ACC112 (cell line): ENCODE measurements at regions not wholly inside any gene's neighbourhood (a gene's known extent, or its start where the extent isn't known, plus 50 kb on each side); places are given as distances from the start of the nearest gene placed in this dataset.

Source experiments
- H2AFZ ChIP-seq: fragments of 200-600 bp; sonication (generic); one replicate; pipeline ENCODE4 v1.6.0; 2017; ENCODE audit warnings: antibody characterized with exemption, low read length; ENCODE audit not compliant: unreplicated experiment
- H3K27ac ChIP-seq: fragments of 200-600 bp; sonication (generic); 2 replicates; pipeline ENCODE4 v1.5.1; 2014; ENCODE audit warnings: low read depth, mild to moderate bottlenecking, antibody characterized with exemption, low read length, moderate library complexity
- H3K27me3 ChIP-seq: fragments of 200-600 bp; sonication (generic); 2 replicates; pipeline ENCODE4 v1.6.1; 2014; ENCODE audit warnings: mild to moderate bottlenecking, antibody characterized with exemption, low read length, moderate library complexity, mixed read lengths; ENCODE audit not compliant: insufficient read depth
- H3K36me3 ChIP-seq: fragments of 200-600 bp; sonication (generic); 2 replicates; pipeline ENCODE4 v1.6.1; 2016; ENCODE audit warnings: mild to moderate bottlenecking, antibody characterized with exemption, low read length, moderate library complexity, mixed read lengths; ENCODE audit not compliant: insufficient read depth
- H3K4me1 ChIP-seq: fragments of 200-600 bp; sonication (generic); one replicate; pipeline ENCODE4 v1.6.1; 2016; ENCODE audit warnings: low read length, mixed read lengths; ENCODE audit not compliant: insufficient read depth, unreplicated experiment, control insufficient read depth
- H3K4me3 ChIP-seq: fragments of 200-600 bp; sonication (generic); 2 replicates; pipeline ENCODE4 v1.5.1; 2014; ENCODE audit warnings: mild to moderate bottlenecking, low read depth, low read length
- H3K79me2 ChIP-seq: fragments of 200-600 bp; sonication (generic); one replicate; pipeline ENCODE4 v1.6.0; 2016; ENCODE audit warnings: low read length; ENCODE audit not compliant: control insufficient read depth, unreplicated experiment, insufficient read depth

DNA sequence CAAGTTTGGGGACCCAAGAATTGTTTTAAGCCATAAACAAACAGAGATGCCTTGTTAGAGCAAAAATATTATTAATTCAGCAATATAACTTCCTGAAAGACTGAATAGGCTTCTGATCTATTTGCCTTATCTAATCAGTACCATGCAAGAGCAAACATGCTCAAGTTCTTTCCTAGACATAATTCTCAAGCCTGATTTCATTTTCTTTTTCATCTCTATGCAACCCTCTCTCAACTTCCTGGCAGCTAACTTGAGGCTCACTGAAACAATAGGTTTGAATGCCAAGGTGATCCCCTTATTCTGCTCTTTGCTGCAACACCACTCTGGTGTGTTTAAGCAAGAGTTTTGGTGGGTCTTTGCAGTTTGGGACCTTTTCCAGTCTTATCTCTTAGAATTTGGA lies 230.9 kb upstream of the CD96 start:
- Histone ChIP-seq H3K4me3 (no peak overlapping the region), H3K27ac (no peak overlapping the region), H3K79me2 (no peaks in the 10 kb centered on the region), H3K36me3 (no peaks in the 10 kb centered on the region), H2AFZ (no peak overlapping the region), H3K27me3 (no peaks in the 10 kb centered on the region), H3K4me1 (peaks cover 7% of the 10 kb centered on the region)

DNA sequence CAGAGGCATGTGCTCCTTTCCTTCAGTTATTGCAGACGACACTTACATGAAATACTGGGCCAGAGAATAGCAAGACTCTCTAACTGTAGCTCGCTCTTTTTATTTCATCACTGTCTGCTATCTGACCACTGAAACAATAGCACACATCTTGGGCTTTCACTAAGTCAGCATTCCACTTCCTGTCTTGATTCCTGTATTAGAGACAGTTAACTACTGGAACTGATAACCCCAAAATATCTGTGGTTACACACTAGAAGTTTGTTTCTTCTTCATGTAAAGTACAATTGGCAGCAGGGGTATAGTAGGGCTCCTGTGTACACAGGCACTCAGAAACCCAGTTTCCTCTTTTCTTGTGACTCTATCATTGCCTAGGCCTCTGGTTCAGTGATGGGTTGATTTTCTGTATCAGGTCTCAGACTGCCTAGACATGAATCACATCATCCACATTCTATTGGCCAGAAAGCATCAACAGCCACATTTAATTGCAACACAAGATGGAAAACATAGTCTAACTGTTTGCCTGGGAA lies 230.2 kb upstream of the CD96 start:
- peaks cover 7% of the 10 kb centered on the region for H3K4me1 ChIP-seq
- no peaks in the 10 kb centered on the region for H3K79me2 ChIP-seq
- no peak overlapping the region for H2AFZ ChIP-seq
- H3K27ac ChIP-seq = no peak overlapping the region
- H3K27me3 ChIP-seq = no peaks in the 10 kb centered on the region
- no peaks in the 10 kb centered on the region for H3K36me3 ChIP-seq
- H3K4me3 ChIP-seq = no peak overlapping the region

DNA sequence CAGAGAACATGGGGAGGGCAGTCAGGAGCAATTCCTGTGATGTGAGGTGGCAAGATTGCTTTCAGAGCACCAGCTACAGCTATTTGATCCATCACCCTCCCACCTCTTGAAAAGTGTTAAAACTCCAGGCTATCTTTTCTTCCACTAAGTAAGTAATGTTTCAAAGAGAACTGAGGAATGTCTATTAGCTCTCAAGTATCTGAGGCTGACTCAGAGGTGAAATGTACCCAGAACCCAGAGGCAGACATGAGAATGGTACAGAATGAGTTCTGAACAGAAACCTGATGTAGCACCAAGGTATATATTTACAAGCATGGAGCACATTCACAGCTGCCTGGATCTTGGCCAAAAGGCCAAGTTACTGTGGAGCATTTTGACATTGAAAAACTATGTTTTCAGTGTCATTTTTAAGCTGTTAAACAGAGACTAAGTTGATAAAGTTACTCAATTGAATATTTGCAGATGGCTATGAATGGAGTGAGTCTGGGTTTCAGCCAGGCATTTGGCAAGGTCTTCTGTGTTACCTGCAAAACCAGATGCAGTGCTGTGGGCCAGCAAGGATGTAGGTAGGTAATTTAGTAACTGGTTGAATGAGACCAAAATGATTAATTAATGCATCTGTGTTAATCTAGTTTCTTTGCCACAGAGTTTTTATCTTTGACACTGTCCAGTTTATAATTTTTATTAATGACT lies 227.7 kb upstream of the CD96 start:
- H3K27me3 ChIP-seq = no peaks in the 10 kb centered on the region
- H3K27ac ChIP-seq = no peak overlapping the region
- no peaks in the 10 kb centered on the region for H3K79me2 ChIP-seq
- no peak overlapping the region for H3K4me3 ChIP-seq
- H2AFZ ChIP-seq = no peak overlapping the region
- no peaks in the 10 kb centered on the region for H3K36me3 ChIP-seq
- peaks cover 7% of the 10 kb centered on the region for H3K4me1 ChIP-seq

- Histone ChIP-seq H3K27ac (no peak overlapping the region), H3K36me3 (no peaks in the 10 kb centered on the region), H3K4me1 (peaks cover 7% of the 10 kb centered on the region), H3K79me2 (no peaks in the 10 kb centered on the region), H3K4me3 (no peak overlapping the region), H2AFZ (no peak overlapping the region), H3K27me3 (no peaks in the 10 kb centered on the region)
These were observed 227.1 kb upstream of the CD96 start for GRCh38 chr3:111314898-111315297.

DNA sequence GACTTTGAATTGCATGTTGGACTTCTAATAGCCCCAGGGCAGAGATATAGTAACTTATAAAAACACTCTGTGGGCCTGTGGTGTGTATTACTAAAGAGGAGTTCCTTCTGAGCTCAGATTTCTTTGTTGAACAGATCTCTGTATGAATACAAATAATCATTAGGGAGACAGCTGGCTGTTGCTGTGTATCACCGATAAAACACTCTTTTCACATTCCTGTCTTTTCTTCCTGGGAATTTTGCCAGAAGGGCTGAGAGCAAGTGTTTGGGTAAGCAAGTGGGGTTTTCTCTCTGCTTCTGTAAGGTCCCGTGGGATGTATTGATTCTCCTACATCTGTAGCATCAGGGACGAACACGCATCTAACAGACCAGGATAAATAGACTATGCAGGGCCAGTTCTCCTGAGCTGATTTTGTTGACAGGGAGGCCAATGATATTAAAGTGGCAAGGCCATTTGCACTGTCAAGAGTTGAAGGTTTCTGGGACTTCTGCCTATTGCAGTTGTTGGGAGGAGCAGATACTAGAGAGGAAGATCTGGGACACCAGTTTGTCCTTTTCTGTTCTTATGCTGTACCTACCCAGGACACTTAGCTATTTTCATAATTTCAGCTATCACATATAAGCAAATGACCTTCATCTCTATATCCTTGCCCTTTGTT lies 225.9 kb upstream of the CD96 start:
- Histone ChIP-seq H2AFZ (no peak overlapping the region), H3K27ac (no peak overlapping the region), H3K36me3 (no peaks in the 10 kb centered on the region), H3K27me3 (no peaks in the 10 kb centered on the region), H3K79me2 (no peaks in the 10 kb centered on the region), H3K4me3 (peak overlapping the region; percentile 19; the same call in 1 of the 2 replicates), H3K4me1 (peaks cover 7% of the 10 kb centered on the region)

- Histone ChIP-seq H3K27ac (no peak overlapping the region), H3K36me3 (no peaks in the 10 kb centered on the region), H3K79me2 (no peaks in the 10 kb centered on the region), H3K4me1 (peaks cover 12% of the 10 kb centered on the region), H2AFZ (no peak overlapping the region), H3K4me3 (no peak overlapping the region), H3K27me3 (no peaks in the 10 kb centered on the region)
These were observed 223.7 kb upstream of the CD96 start for GRCh38 chr3:111318289-111318688.

DNA sequence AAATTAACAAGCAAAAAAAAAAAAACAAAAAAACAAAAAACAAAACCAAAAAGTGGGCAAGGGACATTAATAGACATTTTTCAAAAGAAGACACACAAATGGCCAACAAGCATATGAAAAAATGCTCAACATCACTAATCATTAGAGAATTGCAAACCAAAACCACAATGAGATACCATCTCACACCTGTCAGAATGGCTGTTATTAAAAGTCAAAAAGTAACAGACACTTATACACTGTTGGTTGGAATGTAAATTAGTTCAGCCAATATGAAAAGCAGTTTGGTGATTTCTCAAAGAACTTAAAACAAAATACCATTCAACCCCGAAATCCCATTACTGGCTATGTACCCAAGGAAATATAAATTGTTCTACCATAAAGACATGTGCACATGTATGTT lies 222.4 kb upstream of the CD96 start:
- Histone ChIP-seq H2AFZ (no peak overlapping the region), H3K79me2 (no peaks in the 10 kb centered on the region), H3K4me3 (no peak overlapping the region), H3K4me1 (peaks cover 16% of the 10 kb centered on the region), H3K27ac (no peak overlapping the region), H3K36me3 (no peaks in the 10 kb centered on the region), H3K27me3 (no peaks in the 10 kb centered on the region)

DNA sequence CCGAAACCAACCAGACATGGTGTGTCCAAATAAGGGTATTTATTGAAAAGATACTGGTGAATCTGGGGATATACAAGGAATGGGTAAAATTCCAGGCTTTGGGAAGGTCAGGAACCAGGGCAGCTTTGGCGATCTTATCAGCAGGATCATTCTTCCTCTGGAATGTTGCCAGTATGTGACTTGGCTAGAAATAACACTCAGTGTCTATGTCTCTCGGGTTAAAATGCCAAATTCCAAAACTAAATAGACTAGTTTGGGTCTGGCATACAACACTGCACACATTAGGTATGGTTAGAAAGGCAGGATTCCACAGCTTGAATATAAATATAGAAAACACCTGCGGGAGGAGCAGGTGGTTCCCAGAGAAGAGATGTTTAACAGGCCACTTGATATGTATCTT lies 220.2 kb upstream of the CD96 start:
- Histone ChIP-seq H3K27ac (no peak overlapping the region), H3K79me2 (no peaks in the 10 kb centered on the region), H3K4me3 (no peak overlapping the region), H3K36me3 (no peaks in the 10 kb centered on the region), H3K4me1 (peaks cover 18% of the 10 kb centered on the region), H2AFZ (no peak overlapping the region), H3K27me3 (no peaks in the 10 kb centered on the region)

GRCh38 chr3:111323019-111323418 lies 219.0 kb upstream of the CD96 start:
- H3K36me3 ChIP-seq = no peaks in the 10 kb centered on the region
- H3K4me3 ChIP-seq = no peak overlapping the region
- H3K79me2 ChIP-seq = no peaks in the 10 kb centered on the region
- no peak overlapping the region for H3K27ac ChIP-seq
- H3K4me1 ChIP-seq = peaks cover 18% of the 10 kb centered on the region
- H3K27me3 ChIP-seq = no peaks in the 10 kb centered on the region
- no peak overlapping the region for H2AFZ ChIP-seq

DNA sequence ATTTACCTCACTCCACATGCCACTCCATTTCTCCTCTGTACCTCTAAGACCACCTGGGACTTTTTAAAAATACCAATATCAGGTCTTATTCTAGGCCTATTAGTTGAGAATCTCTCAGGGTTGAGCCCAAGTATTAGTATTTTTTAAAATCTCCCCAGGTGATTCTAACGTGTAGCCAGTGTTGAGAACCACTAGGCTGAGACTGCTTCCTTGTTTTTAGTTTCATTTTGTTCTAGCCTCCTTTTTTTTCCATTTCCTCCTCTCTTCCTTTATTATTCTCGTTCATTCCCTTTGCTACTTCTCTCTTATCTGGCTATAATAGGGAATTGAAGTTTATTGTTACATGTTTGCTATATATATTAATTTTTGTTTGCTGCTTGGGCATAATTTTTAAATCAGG lies 217.8 kb upstream of the CD96 start:
- Histone ChIP-seq H3K36me3 (no peaks in the 10 kb centered on the region), H3K27me3 (no peaks in the 10 kb centered on the region), H3K4me3 (0 out of 2 replicates have a peak overlapping the region, but pooled peaks have one; percentile 9), H2AFZ (peak overlapping the region; percentile 72), H3K27ac (no peak overlapping the region), H3K4me1 (peaks cover 18% of the 10 kb centered on the region), H3K79me2 (no peaks in the 10 kb centered on the region)

DNA sequence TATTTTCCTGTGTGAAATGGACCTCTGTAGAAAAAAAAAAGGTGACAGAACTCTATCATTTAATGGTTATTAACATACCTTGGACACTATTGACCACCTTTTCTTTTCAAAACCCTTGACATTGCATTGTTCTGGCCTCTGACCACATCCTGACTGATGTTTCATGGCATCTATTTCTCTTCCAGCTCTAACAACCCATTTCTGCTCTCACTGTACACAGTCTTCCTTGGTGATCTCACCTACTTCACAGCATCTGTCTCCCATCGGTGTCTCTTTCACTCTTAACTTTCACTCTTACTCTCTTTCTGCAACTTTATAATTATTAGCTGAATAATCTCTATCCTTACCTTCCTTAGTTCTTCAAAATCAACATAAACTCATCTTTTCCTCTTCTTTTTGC lies 217.4 kb upstream of the CD96 start:
- H3K27me3 ChIP-seq = no peaks in the 10 kb centered on the region
- H3K27ac ChIP-seq = no peak overlapping the region
- H3K4me1 ChIP-seq = peaks cover 18% of the 10 kb centered on the region
- H3K36me3 ChIP-seq = no peaks in the 10 kb centered on the region
- H3K4me3 ChIP-seq = no peak overlapping the region
- H3K79me2 ChIP-seq = no peaks in the 10 kb centered on the region
- peak overlapping the region; percentile 42 for H2AFZ ChIP-seq
